ENCODE measurements at regions not wholly inside any gene's neighbourhood (a gene's known extent, or its start where the extent isn't known, plus 50 kb on each side); places are given as distances from the start of the nearest gene placed in this dataset.

- no peak for TF ChIP-seq CTCF (IDR thresholded peaks at IDR 0.05)
- no peak for TF ChIP-seq MAX (CRISPR knock-in tag; IDR thresholded peaks at IDR 0.05)
- no peak for TF ChIP-seq ELF4 (CRISPR knock-in tag; IDR thresholded peaks at IDR 0.05; ENCODE audit: low read depth)
- no peak for TF ChIP-seq E2F1 (CRISPR knock-in tag; IDR thresholded peaks at IDR 0.05)
- TF ChIP-seq, protein P1, sequence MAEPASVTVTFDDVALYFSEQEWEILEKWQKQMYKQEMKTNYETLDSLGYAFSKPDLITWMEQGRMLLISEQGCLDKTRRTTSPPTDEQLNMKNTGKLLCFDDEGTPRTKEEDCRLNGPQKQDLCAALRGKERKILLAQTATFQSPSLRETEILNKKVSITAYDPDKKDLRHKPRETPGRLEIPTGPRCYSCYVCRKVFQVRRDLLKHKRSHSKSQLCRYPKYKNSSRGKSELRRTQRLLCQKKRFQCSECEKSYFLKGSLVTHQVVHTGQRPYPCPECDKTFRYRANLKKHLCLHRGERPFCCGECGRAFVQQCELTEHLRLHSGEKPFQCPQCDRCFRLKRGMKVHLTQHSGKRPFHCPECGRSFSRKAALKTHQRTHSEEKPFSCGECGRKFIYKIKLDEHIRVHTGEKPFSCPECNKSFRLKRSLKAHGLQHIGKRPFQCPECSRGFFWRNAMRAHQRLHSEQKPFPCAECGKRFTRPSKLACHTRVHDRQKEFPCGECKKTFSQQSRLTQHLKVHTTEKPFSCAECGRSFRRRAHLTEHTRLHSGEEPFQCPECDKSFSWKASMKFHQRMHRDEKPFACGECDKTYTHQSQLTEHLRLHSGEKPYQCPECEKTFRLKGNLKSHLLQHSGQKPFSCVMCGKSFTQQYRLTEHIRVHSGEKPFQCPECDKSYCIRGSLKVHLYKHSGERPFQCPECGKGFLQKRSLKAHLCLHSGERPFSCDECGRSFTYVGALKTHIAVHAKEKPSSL (CRISPR knock-in tag; conservative IDR thresholded peaks at IDR 0.05) = no peak
- TF ChIP-seq FOXK1 (CRISPR knock-in tag; IDR thresholded peaks at IDR 0.05) = no peak
Observed at GRCh38 chr1:38284953-38285352, 238.4 kb upstream of the POU3F1 start.

Data from WTC11 (cell line).